SK-N-SH treated with all-trans-retinoic acid at 6 μM for 48 hours (cell line): ENCODE measurements at regions not wholly inside any gene's neighbourhood (a gene's known extent, or its start where the extent isn't known, plus 50 kb on each side); places are given as distances from the start of the nearest gene placed in this dataset.

Experiments used
- CSDC2 ChIP-seq: fragments of 250-450 bp; sonication (Bioruptor Pico); IDR thresholded peaks from 2 replicates; pipeline ENCODE4 v1.5.0; 2020; ENCODE audit warnings: mild to moderate bottlenecking, moderate library complexity
- GLIS3 ChIP-seq: fragments of 250-450 bp; sonication (Bioruptor Pico); IDR thresholded peaks from 2 replicates; pipeline ENCODE4 v1.5.0; 2020; ENCODE audit warnings: mild to moderate bottlenecking, moderate library complexity
- PPARA ChIP-seq: fragments of 250-450 bp; sonication (Bioruptor Pico); IDR thresholded peaks from 2 replicates; pipeline ENCODE4 v1.5.0; 2020; ENCODE audit warnings: mild to moderate bottlenecking, borderline replicate concordance
- RARB ChIP-seq: fragments of 250-450 bp; sonication (Bioruptor Pico); IDR thresholded peaks from 2 replicates; pipeline ENCODE4 v1.8.0; 2021; ENCODE audit warnings: mild to moderate bottlenecking, moderate library complexity
- SNAI2 ChIP-seq: fragments of 250-450 bp; sonication (Bioruptor Pico); IDR thresholded peaks from 2 replicates; pipeline ENCODE4 v1.5.0; 2020; ENCODE audit warnings: mild to moderate bottlenecking, moderate library complexity
- ZFP3 ChIP-seq: fragments of 250-450 bp; sonication (Bioruptor Pico); IDR thresholded peaks from 2 replicates; pipeline ENCODE4 v1.5.0; 2020; ENCODE audit warnings: mild to moderate bottlenecking, moderate library complexity
- ZFP30 ChIP-seq: fragments of 450-650 bp; formaldehyde crosslinking; IDR thresholded peaks from 2 replicates; pipeline ENCODE4 v1.5.0; 2022; ENCODE audit warnings: mild to moderate bottlenecking, moderate library complexity
- ZNF70 ChIP-seq: fragments of 450-650 bp; formaldehyde crosslinking; IDR thresholded peaks from 2 replicates; pipeline ENCODE4 v1.5.0; 2020; ENCODE audit warnings: mild to moderate bottlenecking, moderate library complexity
- ZNF8 ChIP-seq: fragments of 450-650 bp; formaldehyde crosslinking; IDR thresholded peaks from 2 replicates; pipeline ENCODE4 v1.5.0; 2020; ENCODE audit warnings: mild to moderate bottlenecking, moderate library complexity
- TF ChIP-seq, protein P1 (sequence below): fragments of 250-450 bp; sonication (Bioruptor Pico); IDR thresholded peaks from 2 replicates; pipeline ENCODE4 v1.5.1; 2020; ENCODE audit warnings: low read depth, mild to moderate bottlenecking, moderate library complexity

DNA sequence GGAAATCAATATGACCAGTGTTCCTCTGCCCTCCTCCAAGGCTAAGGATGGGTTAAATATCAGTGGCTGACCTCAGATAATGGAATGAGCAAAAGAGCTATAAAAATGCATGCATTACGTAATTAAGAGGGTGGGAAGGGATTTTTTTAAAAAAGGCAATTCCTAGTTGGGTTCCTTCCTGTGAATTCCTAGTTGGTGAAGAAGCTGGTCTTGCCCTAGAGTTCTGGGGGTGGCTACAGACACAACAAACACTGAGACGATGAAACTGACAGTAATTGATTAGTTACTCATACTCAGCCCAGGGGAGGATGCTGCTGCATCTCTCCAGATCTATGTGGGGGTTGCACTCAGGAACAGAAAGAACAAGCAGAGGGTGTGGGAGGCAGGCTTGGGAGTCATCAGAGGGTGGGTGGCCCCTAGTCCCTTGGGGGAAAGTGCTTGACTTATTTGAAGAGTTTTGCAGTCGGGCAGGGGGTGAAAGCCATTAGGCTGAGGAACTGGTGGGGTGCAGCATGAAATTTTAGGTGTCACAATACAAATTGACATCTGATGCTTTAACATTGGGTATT is 662.0 kb upstream of the FRG1 start:
- TF ChIP-seq, protein P1, sequence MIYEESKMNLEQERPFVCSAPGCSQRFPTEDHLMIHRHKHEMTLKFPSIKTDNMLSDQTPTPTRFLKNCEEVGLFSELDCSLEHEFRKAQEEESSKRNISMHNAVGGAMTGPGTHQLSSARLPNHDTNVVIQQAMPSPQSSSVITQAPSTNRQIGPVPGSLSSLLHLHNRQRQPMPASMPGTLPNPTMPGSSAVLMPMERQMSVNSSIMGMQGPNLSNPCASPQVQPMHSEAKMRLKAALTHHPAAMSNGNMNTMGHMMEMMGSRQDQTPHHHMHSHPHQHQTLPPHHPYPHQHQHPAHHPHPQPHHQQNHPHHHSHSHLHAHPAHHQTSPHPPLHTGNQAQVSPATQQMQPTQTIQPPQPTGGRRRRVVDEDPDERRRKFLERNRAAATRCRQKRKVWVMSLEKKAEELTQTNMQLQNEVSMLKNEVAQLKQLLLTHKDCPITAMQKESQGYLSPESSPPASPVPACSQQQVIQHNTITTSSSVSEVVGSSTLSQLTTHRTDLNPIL (CRISPR knock-in tag): no peak
- TF ChIP-seq CSDC2 (CRISPR knock-in tag): no peak
- no peak for TF ChIP-seq ZNF8 (CRISPR knock-in tag)
- no peak for TF ChIP-seq ZFP30 (CRISPR knock-in tag)
- no peak for TF ChIP-seq RARB (CRISPR knock-in tag)
- no peak for TF ChIP-seq SNAI2
- TF ChIP-seq ZNF70: no peak
- no peak for TF ChIP-seq PPARA (CRISPR knock-in tag)
- TF ChIP-seq ZFP3 (CRISPR knock-in tag): no peak
- no peak for TF ChIP-seq GLIS3
